ENCODE measurements at regions not wholly inside any gene's neighbourhood (a gene's known extent, or its start where the extent isn't known, plus 50 kb on each side); places are given as distances from the start of the nearest gene placed in this dataset.

GRCh38 chr12:24080465-24080864, 131.0 kb upstream of the SOX5 start:
- DNase-seq (ENCODE audit: low read depth) = no peak

DNA sequence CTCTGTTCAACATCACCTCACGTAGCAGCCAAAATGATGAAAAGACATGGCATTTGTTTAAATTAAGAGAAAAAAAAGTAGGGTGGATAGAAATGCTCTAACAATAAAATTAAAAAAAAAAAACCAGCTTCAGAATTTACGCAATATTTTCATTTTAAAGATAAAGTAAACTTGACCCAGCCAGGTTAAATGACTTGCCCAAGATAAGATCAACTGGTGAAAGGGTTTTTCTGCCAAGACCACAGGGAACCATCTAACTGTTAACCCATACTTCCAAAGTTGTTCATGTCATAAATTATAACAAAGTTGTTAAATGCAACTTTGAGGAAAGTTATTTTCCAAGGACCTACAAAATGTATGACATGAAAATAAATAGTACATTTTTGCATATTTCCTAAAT, 129.6 kb upstream of the SOX5 start:
- no peak for DNase-seq (ENCODE audit: low read depth)

- no peak for DNase-seq (ENCODE audit: low read depth)
These were observed 128.9 kb upstream of the SOX5 start for GRCh38 chr12:24078318-24078765.

- DNase-seq (ENCODE audit: low read depth) = no peak
These were observed 127.7 kb upstream of the SOX5 start for GRCh38 chr12:24077161-24077560.

GRCh38 chr12:24075650-24076049, 126.2 kb upstream of the SOX5 start:
- DNase-seq (ENCODE audit: low read depth) = no peak

DNA sequence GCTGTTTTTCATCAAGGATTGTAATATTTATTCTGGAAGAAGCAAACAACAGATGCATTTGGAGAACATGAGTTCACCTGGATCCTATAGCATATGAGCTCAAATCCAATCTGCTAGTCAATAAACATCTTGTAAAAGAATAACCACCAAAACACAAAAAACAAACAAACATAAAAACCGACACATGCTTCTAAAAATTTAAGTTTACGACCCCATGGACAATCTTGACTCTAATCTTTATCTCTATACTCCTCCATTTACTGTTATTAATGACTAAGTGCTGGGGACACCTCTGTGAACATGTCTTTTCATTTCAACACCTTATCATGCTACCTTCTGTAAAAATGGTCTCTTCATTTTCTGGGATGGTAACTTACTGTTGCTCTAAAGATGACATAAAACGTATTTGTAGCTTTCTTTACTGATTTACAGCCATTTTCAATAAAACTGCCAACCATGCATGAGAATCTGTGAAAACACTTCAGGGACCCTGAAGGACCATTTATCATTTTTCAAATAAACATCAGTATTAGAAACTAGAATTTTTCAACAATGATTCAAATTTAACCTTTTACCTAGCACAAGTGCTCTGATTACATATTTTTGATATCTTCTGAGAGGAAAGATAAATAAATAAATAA, 123.8 kb upstream of the SOX5 start:
- no peak for DNase-seq (ENCODE audit: low read depth)

- DNase-seq (ENCODE audit: low read depth) = no peak
These were observed 122.8 kb upstream of the SOX5 start for GRCh38 chr12:24072302-24072701.

GRCh38 chr12:24071842-24072241, 122.4 kb upstream of the SOX5 start:
- DNase-seq (ENCODE audit: low read depth) = no peak

DNA sequence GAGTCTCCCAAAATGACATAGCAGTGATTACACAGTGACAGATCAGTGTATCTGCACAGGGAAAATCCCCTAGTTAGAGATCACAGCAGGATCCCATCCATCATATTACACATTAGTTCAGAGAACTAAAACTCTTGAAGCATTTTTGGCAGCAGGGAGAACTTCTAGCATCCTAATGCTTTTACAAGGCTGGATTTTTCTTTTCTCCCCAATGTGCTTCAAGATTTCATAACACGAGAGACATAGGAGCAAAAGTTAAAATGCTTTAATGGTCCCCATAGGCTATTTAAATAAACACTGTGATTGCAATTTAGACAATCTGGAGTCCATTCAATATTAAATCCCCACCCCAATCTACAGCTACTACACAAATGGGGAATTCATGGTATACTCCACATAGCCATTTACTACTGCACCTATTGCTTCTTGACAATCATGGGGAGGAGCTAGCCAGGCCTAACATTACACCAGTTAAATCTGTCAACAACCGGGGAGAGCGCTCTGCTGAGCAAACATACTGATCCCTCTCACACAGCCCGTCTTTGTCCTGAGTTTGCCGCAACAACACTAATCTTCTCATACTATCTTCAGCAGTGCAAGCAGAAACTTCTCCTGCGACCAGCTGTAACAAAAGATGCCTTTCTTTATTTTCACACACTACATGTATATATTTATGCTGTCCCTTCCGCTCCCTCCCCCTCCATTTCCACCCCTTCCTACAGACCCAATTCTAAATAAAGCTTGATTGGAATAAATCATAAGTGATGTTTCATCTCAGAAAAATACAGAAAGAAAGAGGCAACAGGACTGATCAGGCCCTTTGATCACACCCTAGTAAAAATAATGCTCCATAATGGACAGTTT, 120.3 kb upstream of the SOX5 start:
- DNase-seq (ENCODE audit: low read depth) = no peak

DNA sequence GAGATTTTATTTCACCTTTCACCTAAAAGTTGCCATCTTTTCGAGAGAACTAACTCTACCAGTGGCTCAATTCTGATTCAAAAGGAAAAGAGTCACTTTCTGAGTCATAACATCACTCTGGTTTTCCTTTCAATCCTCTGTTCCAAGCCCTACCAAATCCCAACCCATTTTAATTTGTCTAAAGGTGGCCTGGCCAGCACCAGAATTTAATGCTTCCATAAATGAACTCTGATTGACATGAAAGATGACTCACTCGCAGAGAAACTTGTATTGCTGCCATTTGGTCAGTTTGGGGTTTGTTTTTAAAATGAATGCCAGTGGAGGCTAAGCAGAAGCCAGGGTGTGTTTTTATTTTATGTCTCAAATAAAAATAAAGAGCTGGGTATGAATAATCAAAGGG, 117.4 kb upstream of the SOX5 start:
- DNase-seq (ENCODE audit: low read depth) = no peak

DNA sequence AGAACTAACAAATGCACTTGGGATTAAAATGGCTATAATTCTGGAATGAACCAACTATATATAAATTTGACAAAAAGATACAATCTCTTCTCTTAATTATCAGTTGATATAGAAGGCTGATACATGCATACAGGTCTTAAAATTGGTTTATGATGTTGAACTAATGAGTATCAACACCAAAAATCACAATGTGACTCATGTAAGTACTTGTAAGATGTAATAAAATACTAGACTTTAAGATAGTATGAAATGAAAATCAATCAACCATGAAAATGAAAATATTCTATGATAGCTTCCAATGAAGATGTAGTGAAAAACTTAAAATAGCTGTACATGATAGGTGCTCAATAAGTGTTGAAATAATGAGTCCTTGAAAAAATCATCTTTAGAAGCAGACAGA, 116.6 kb upstream of the SOX5 start:
- DNase-seq (ENCODE audit: low read depth) = no peak

GRCh38 chr12:24062642-24063245, 113.3 kb upstream of the SOX5 start:
- no peak for DNase-seq (ENCODE audit: low read depth)

DNA sequence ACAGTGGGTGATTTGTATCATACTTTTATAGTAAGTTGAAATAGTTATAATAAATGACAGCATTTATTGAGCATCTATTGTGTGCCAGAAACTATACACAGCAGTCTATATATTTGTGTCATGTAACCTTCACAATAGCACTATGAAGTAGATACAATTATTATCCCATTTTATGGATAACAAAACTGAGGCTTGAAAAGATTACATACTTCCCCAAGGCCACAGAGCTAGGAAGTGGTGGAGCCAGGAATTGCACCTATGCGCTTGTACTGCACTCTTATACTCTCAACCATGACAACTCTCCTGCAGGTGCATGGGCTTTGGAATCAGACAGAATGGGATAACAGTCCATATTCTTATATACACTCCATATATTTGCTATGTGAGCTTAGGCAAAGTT, 110.6 kb upstream of the SOX5 start:
- no peak for DNase-seq (ENCODE audit: low read depth)

GRCh38 chr12:24057920-24058476, 108.5 kb upstream of the SOX5 start:
- no peak for DNase-seq (ENCODE audit: low read depth)

DNA sequence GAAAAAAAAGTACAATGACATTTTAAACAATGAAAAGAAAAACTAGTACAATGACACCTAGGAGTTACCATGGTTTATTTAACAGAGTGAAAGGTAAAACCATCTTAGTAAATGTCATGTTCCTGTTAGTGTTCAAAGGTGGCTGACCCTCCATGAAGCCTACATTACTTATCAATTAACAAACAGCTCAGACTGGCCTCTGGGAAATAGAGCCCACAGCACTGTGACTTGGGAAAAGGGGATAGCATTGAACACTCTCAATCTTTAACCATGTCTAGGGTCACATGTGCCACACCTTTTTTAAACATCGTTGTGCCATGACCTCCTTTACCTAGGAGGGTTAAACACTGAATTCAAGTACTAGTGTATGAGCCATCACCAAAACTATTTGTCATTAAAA, 106.3 kb upstream of the SOX5 start:
- no peak for DNase-seq (ENCODE audit: low read depth)

DNA sequence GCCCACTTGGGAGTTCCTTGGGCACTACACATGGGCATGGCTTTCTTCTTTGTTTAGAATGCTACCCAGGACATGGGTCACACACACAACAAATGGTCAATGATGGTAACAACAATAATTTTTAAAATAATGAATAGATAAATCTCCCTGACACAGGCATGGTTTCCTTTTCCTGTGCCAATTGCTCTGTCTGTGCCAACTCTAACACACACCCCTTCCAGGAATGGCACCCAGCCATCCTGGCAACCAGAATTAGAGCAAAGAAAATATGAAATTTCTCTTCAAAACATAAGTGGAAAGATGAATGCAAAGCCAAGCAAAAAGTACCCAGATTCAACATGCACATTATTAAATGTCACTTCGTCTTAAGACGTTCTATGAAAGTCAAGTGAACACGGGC, 104.9 kb upstream of the SOX5 start:
- DNase-seq (ENCODE audit: low read depth) = no peak

- no peak for DNase-seq (ENCODE audit: low read depth)
These were observed 100.3 kb upstream of the SOX5 start for GRCh38 chr12:24049728-24050127.

GRCh38 chr12:24049101-24049500, 99.6 kb upstream of the SOX5 start:
- DNase-seq (ENCODE audit: low read depth) = no peak

GRCh38 chr12:24048446-24048845, 99.0 kb upstream of the SOX5 start:
- no peak for DNase-seq (ENCODE audit: low read depth)

DNA sequence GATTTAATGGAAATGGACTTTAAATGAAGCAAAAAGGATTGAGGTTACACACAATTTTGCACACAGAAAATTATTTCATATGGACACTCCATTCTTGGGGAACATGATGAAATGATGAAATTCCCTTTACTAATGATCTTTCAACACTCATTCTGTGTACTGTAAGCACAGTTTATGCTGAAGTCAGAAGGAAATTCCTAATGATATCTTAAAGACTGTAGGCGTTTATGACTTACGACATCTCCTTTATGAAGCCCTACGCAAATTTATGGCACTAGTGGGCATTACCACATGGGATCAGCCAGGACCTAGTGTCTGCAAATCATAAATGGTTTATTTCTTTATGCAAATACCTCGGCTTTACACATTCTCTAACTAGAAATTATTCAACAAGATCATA, 97.9 kb upstream of the SOX5 start:
- DNase-seq (ENCODE audit: low read depth) = no peak

DNA sequence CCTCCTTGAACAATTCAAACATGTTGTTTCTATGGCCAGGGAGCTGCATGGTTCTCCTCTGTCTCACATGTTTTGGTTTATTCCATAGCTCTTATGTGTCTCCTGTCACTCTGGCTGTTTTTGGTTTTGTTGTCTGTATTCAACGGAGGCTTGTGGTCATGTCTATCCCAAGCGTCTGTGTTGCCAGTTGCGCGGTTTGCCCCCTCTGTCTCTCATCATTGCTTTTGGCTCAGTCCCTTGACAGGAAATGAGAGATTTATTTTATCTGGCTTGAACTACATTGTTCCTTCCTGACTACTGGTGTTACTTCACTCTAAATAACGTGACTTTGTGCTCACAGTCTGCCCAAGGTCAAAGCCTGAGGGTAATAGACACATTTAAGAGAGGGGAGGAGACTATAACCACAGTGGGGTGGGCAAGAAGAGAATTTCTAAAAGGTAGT, 96.4 kb upstream of the SOX5 start:
- DNase-seq (ENCODE audit: low read depth) = no peak

DNA sequence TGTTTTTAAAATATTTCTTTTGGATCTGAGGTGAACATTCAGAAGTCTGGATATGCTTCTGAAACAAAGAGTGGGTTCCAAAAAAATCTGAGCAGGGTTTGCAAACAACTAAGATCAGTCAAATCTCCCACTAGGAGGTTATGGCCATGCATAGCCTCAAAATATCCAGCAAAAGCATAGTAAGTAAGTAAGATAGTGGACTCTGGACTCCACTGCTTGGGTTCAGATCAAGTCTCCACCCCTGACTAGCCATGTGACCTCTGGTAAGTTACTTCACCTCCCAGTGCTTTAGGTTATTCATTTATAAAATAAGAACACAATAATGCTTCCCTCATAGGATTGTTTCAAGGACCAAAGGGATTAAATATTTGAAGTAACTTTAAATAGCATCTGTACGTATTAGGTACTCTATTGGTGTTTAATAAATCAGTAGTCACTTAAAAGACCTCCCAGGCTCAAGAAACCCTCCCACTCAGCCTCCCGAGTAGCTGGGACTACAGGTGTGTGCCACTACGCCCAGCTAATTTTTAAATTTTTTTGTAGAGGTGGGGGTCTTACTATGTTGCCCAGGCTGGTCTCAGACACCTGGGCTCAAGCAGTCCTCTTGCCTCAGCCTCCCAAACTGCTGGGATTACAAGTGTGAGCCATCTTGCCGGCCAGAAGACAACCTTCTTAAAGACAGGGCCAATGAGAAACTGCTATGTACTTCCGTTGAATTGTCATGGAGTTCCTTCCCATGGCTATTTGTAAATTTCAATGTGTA, 95.7 kb upstream of the SOX5 start:
- no peak for DNase-seq (ENCODE audit: low read depth)
